ENCODE measurements at regions not wholly inside any gene's neighbourhood (a gene's known extent, or its start where the extent isn't known, plus 50 kb on each side); places are given as distances from the start of the nearest gene placed in this dataset.
A peak's percentile ranks its signal among the peaks of the same experiment; 100 is the strongest.

- H3K36me3 Mint-ChIP-seq (ENCODE audit: low read depth), result no peaks in the 10 kb centered on the region
- H3K9me3 Mint-ChIP-seq, result peaks cover 7% of the 10 kb centered on the region
- no peak overlapping the region for H3K27ac Mint-ChIP-seq
- H3K4me1 Mint-ChIP-seq, result no peaks in the 10 kb centered on the region
- no peaks in the 10 kb centered on the region for H3K27me3 Mint-ChIP-seq
- no peak for ATAC-seq (replicated peaks)
- H3K4me3 Mint-ChIP-seq, result no peak overlapping the region
These were observed 567.7 kb upstream of the TBL1XR1 start for GRCh38 chr3:177764933-177765332.

GRCh38 chr3:177770383-177771230 is 573.3 kb upstream of the TBL1XR1 start:
- ATAC-seq (replicated peaks), result no peak
- Mint-ChIP-seq H3K27ac (no peak overlapping the region), H3K4me3 (no peak overlapping the region), H3K27me3 (no peaks in the 10 kb centered on the region), H3K36me3 (ENCODE audit: low read depth) (no peaks in the 10 kb centered on the region), H3K9me3 (peaks cover 16% of the 10 kb centered on the region), H3K4me1 (no peaks in the 10 kb centered on the region)

GRCh38 chr3:177771780-177772179 is 574.5 kb upstream of the TBL1XR1 start:
- no peak for ATAC-seq (replicated peaks)
- Mint-ChIP-seq H3K36me3 (ENCODE audit: low read depth) (no peaks in the 10 kb centered on the region), H3K27ac (no peak overlapping the region), H3K9me3 (peaks cover 16% of the 10 kb centered on the region), H3K4me1 (no peaks in the 10 kb centered on the region), H3K27me3 (no peaks in the 10 kb centered on the region), H3K4me3 (no peak overlapping the region)

GRCh38 chr3:177772908-177773557 is 575.8 kb upstream of the TBL1XR1 start:
- ATAC-seq (replicated peaks), result no peak
- no peaks in the 10 kb centered on the region for H3K27me3 Mint-ChIP-seq
- H3K27ac Mint-ChIP-seq, result no peak overlapping the region
- H3K36me3 Mint-ChIP-seq (ENCODE audit: low read depth), result no peaks in the 10 kb centered on the region
- H3K9me3 Mint-ChIP-seq, result peaks cover 13% of the 10 kb centered on the region
- no peaks in the 10 kb centered on the region for H3K4me1 Mint-ChIP-seq
- H3K4me3 Mint-ChIP-seq, result no peak overlapping the region

GRCh38 chr3:177773717-177774116 is 576.4 kb upstream of the TBL1XR1 start:
- H3K27me3 Mint-ChIP-seq, result no peaks in the 10 kb centered on the region
- H3K9me3 Mint-ChIP-seq, result peaks cover 11% of the 10 kb centered on the region
- ATAC-seq (replicated peaks), result no peak
- no peaks in the 10 kb centered on the region for H3K4me1 Mint-ChIP-seq
- no peaks in the 10 kb centered on the region for H3K36me3 Mint-ChIP-seq (ENCODE audit: low read depth)
- H3K27ac Mint-ChIP-seq, result no peak overlapping the region
- H3K4me3 Mint-ChIP-seq, result no peak overlapping the region

GRCh38 chr3:177776661-177777101 is 579.4 kb upstream of the TBL1XR1 start:
- H3K36me3 Mint-ChIP-seq (ENCODE audit: low read depth), result no peaks in the 10 kb centered on the region
- peaks cover 8% of the 10 kb centered on the region for H3K9me3 Mint-ChIP-seq
- H3K27me3 Mint-ChIP-seq, result no peaks in the 10 kb centered on the region
- H3K4me3 Mint-ChIP-seq, result no peak overlapping the region
- no peaks in the 10 kb centered on the region for H3K4me1 Mint-ChIP-seq
- H3K27ac Mint-ChIP-seq, result no peak overlapping the region
- ATAC-seq (replicated peaks), result no peak

GRCh38 chr3:177777699-177778098 is 580.4 kb upstream of the TBL1XR1 start:
- H3K9me3 Mint-ChIP-seq, result no peaks in the 10 kb centered on the region
- no peak overlapping the region for H3K4me3 Mint-ChIP-seq
- no peaks in the 10 kb centered on the region for H3K4me1 Mint-ChIP-seq
- no peaks in the 10 kb centered on the region for H3K36me3 Mint-ChIP-seq (ENCODE audit: low read depth)
- no peak overlapping the region for H3K27ac Mint-ChIP-seq
- no peaks in the 10 kb centered on the region for H3K27me3 Mint-ChIP-seq
- peak; percentile 65 for ATAC-seq (replicated peaks)

GRCh38 chr3:177778633-177779032 is 581.4 kb upstream of the TBL1XR1 start:
- H3K4me3 Mint-ChIP-seq, result peak overlapping the region; percentile 5
- H3K27me3 Mint-ChIP-seq, result no peaks in the 10 kb centered on the region
- H3K27ac Mint-ChIP-seq, result no peak overlapping the region
- ATAC-seq (replicated peaks), result peak; percentile 54
- H3K4me1 Mint-ChIP-seq, result no peaks in the 10 kb centered on the region
- no peaks in the 10 kb centered on the region for H3K36me3 Mint-ChIP-seq (ENCODE audit: low read depth)
- no peaks in the 10 kb centered on the region for H3K9me3 Mint-ChIP-seq

GRCh38 chr3:177781686-177782161 is 584.4 kb upstream of the TBL1XR1 start:
- H3K4me3 Mint-ChIP-seq, result no peak overlapping the region
- no peaks in the 10 kb centered on the region for H3K27me3 Mint-ChIP-seq
- H3K36me3 Mint-ChIP-seq (ENCODE audit: low read depth), result no peaks in the 10 kb centered on the region
- no peaks in the 10 kb centered on the region for H3K9me3 Mint-ChIP-seq
- no peak overlapping the region for H3K27ac Mint-ChIP-seq
- ATAC-seq (replicated peaks), result no peak
- H3K4me1 Mint-ChIP-seq, result no peaks in the 10 kb centered on the region

- ATAC-seq (replicated peaks), result no peak
- Mint-ChIP-seq H3K36me3 (ENCODE audit: low read depth) (no peaks in the 10 kb centered on the region), H3K4me3 (no peak overlapping the region), H3K9me3 (no peaks in the 10 kb centered on the region), H3K27me3 (no peaks in the 10 kb centered on the region), H3K4me1 (peaks cover 9% of the 10 kb centered on the region), H3K27ac (no peak overlapping the region)
These were observed 586.1 kb upstream of the TBL1XR1 start for GRCh38 chr3:177783338-177783737.

GRCh38 chr3:177783767-177784166 is 586.5 kb upstream of the TBL1XR1 start:
- Mint-ChIP-seq H3K27ac (no peak overlapping the region), H3K4me3 (no peak overlapping the region), H3K36me3 (ENCODE audit: low read depth) (no peaks in the 10 kb centered on the region), H3K27me3 (no peaks in the 10 kb centered on the region), H3K9me3 (no peaks in the 10 kb centered on the region), H3K4me1 (peaks cover 9% of the 10 kb centered on the region)
- no peak for ATAC-seq (replicated peaks)

- H3K36me3 Mint-ChIP-seq (ENCODE audit: low read depth), result no peaks in the 10 kb centered on the region
- no peak overlapping the region for H3K27ac Mint-ChIP-seq
- H3K4me3 Mint-ChIP-seq, result no peak overlapping the region
- no peaks in the 10 kb centered on the region for H3K9me3 Mint-ChIP-seq
- H3K27me3 Mint-ChIP-seq, result no peaks in the 10 kb centered on the region
- peaks cover 9% of the 10 kb centered on the region for H3K4me1 Mint-ChIP-seq
- peak; percentile 88 for ATAC-seq (replicated peaks)
These were observed 590.2 kb upstream of the TBL1XR1 start for GRCh38 chr3:177787279-177788041.

GRCh38 chr3:177789500-177789899 is 592.2 kb upstream of the TBL1XR1 start:
- Mint-ChIP-seq H3K36me3 (ENCODE audit: low read depth) (no peaks in the 10 kb centered on the region), H3K4me3 (no peak overlapping the region), H3K9me3 (no peaks in the 10 kb centered on the region), H3K4me1 (peaks cover 9% of the 10 kb centered on the region), H3K27me3 (no peaks in the 10 kb centered on the region), H3K27ac (no peak overlapping the region)
- ATAC-seq (replicated peaks), result no peak

GRCh38 chr3:177792311-177793030 is 595.2 kb upstream of the TBL1XR1 start:
- H3K9me3 Mint-ChIP-seq, result no peaks in the 10 kb centered on the region
- no peaks in the 10 kb centered on the region for H3K36me3 Mint-ChIP-seq (ENCODE audit: low read depth)
- no peak for ATAC-seq (replicated peaks)
- no peaks in the 10 kb centered on the region for H3K27me3 Mint-ChIP-seq
- H3K4me1 Mint-ChIP-seq, result peaks cover 4% of the 10 kb centered on the region
- H3K4me3 Mint-ChIP-seq, result no peak overlapping the region
- H3K27ac Mint-ChIP-seq, result no peak overlapping the region
